GM21423 (cell line): ENCODE measurements at regions not wholly inside any gene's neighbourhood (a gene's known extent, or its start where the extent isn't known, plus 50 kb on each side); places are given as distances from the start of the nearest gene placed in this dataset.

Experiments used
- ATAC-seq: cut with Tn5 transposase; IDR thresholded peaks from one replicate; pipeline ENCODE4 v1.9.1; 2021; ENCODE audit warnings: mild to moderate bottlenecking, moderate library complexity; ENCODE audit not compliant: unreplicated experiment

DNA sequence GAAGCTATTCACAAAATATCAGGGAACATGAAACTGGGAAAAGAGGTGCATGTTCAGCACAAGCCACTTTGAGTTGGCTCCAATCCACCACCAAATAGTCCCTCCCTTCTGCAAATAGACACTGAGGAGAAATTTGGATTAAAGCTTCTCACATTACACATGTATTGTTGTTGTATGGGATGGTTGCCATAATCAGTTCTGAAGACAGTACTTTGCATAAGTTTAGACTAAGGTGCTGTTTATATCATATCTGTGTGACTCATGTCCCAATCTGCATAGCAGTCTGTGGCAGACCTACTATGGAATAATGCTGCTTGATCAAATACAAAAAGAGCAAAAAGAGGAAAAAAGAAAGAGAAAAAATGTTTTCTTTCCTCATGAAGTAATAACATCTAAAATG lies 376.7 kb upstream of the DDI1 start:
- no peak for ATAC-seq

DNA sequence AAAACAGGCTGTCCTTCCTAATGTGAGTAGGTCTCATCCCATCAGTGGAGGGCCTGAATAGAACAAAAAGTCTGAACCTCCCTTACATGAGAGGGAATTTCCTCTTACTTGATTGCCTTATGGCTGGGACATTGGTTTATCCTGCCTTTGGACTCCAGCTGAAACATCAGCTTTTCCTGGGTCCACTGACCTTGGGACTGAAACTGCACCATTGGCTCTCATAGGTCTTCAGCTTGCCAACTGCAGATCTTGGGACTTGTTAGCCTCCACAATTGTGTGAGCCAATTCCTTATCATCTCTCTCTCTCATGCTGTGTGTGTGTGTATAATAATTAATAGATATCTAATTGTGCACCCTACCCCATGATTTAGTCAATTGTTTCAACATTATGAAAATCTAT lies 375.3 kb upstream of the DDI1 start:
- no peak for ATAC-seq

DNA sequence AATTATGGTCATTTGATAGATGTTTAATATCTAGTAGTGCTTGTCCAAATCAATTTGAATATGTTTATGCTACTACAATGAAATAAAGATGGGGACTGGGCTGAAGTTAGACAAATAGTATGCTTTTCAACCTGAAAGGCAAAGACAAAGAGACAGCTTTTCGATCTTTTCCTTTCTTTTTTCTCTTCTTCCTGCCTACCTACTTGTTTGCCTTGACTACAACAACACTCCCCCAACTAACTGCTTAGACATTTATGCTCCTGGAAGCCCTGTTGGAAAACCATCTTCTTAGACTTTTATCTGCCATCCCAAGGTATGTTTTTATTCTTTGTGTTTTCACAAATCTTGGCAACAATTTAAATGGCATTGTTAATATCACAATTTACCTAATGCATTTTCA lies 374.4 kb upstream of the DDI1 start:
- no peak for ATAC-seq

DNA sequence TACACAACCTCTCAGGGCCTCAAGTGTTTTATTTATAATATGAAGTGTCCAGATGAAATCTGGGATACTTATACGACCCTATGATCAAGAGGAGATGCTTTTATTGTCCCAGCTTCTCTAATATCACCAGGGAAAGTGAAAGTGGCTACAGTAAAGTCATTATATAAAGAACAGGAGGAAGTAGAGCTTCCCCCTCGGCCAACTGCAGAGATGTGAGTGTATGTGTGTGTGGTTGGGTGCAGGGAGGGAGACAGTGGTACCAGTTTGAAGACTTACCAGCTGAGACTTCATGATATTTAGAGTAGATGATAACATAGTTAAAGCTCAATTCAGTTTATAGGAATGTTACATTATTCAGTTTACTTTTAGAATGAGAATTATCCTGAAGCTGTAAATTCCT lies 373.6 kb upstream of the DDI1 start:
- ATAC-seq = no peak

DNA sequence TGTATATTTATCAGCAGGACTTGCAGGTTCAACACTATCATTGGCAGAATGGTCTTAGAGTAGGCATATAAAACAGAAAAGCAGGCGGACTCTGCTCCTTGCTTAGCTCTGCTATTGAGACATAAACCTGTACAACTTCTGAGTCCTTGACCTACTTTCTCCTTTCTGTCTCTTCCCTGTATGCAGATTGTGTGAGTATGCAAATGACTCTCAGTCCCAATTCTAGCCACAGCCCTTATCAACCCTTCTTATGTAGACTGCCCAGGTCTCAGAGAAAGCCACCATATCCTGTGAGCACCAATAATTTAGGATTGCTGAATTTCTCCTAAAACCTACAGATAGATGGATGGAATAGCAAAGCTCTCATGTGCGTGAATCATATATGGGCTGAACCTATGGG lies 367.6 kb upstream of the DDI1 start:
- ATAC-seq = no peak

DNA sequence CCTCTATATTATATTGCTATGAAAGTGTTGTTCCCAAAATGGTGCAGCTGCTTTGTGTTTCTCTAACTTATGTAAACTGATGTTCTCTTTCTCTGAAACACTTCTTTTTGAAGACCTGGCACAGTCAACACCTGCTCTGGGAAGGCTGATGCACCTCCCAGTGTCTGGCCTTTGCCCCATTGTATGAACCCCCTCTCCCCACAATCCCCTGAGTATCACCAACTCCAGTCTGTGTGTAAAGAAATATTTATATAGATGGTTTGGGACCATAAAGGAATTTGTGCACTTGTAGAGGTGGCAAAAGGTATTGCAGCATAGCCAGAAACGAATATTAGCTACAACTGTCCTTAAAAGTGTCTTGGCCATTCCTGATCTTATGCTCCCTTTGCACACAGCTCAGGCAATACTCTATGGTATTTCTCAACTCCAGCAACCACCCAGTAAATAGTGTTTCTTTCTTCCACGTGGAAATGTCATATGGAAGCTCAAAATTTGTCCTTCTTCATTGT lies 365.2 kb upstream of the DDI1 start:
- ATAC-seq = no peak

DNA sequence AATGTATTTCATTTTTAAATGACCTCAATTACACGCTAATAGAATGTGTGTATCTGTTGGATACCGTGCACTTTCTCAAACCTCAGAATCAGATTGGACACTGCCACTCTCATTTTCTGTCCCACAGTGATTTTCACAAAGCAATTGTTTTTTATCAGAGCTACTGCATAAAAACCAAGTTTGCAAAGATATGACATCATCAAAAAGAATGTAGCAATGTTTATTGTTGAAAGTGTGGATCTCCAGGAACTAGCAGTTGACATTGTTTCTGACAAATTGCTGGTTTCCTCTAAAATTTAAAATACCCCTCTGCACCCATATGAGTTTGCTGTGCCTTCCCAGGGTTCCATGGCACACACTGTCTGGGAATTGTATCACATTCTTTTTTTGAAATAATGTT lies 362.7 kb upstream of the DDI1 start:
- ATAC-seq = no peak

DNA sequence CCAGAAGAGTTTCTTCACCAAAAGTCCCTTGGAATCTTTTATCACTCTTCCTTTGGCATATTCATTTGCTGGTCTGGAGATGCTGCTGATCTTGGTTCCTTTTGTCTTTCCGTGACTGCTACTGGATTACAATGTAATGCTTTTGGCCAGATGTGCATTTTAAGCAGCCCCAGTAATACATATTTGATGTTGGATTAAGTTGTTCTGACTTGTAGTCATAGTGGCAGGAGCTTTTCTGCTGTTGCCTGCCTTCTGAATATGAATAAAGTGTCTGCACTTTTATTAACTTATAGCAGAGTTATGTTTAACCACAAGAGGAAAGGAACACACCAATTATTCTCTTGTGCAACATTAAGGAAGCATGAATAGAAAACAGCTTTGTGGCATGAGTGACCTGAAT lies 360.0 kb upstream of the DDI1 start:
- no peak for ATAC-seq

DNA sequence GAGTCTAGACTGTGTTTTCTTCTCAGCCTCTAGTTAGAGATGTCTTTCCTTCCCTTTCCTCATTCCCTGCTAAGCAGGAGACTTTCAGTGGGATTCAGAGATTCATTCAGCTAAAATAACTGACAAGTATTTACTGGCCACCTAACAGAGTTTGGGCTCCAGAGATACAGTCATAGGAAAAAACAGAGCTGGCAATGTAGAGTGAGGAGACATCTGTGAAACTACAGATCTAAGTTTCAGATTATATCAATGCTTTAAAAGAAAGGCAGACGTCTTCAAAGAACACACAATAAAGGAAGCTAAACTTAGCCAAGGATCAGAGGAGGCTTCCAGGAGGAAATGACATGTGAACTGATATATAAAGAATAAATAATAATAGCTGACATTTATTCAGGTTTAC lies 355.6 kb upstream of the DDI1 start:
- no peak for ATAC-seq

DNA sequence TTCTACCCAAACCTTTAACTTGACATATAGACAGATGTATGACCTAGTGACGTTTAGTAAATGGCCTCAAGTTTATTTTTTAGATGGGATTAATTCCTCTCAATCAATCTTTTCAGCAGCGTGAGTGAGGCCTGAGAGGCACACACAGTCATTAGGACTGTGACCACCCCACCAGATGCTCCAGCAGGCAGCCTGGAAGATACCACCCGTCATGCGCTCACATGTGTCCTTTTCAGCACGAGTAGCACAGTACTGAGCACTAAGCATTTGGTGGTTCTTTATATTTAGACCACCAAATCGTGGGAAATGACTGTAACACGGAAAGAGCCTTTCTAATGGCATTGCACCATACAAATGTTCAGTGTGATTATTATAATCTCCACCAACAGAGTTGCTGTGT lies 354.6 kb upstream of the DDI1 start:
- peak; percentile 8 for ATAC-seq

DNA sequence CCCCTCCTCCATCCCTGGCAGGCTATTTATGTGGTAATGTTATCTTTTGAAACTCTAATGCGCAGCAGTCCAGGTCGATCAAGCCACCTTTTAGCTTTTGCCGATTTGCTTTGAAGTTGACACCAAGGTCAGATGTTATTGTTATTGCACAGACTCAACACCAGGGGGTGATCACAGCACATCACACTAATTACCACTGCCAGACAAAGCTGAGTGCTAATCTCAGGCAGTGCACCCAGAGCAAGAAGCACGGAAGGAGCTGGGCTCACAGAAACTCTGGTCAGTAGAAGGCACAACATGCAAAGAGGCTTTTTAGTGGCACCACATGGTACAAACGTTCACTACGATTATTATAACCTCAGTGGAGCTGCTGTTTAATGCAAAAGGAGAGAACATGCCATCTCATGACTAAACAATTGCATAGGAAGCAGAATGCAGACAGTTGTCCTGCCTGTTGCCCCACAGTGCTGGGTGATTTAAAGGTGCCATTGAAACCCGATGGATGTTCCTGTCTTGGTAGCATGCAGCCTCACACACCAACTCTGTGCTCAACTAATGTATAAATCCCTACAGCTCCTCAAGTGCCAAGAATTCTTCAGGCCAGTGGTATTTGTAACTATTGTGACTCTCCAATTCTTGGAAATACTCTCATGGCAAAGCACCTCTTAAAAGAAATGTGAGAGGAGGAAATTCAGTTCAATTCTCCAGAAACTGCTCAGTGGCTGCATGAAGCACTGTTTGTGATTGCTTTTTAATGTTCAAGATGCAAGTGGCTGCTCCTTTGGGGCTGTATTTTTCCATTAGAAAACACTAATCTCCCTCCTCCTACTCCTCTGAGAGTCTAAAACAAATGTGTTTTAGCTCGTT lies 353.9 kb upstream of the DDI1 start:
- peak; percentile 92 for ATAC-seq

DNA sequence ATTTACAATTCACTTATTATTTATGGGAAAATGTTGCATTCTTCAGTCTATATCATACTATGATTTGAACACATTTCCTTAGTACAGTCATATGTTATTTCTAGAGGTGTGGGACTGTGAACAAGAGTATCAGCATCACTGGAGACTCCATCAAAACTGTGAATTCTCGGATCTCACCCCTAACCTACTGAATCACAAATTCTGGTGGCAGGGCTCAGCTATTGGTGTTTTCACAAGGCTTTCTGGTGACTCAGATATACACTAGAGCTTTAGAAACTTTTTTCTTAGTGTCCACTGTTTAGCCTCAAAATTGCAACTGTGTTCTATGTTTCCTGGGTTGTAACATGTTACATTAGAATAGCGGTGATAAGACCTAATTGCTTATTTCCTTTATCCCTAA lies 352.9 kb upstream of the DDI1 start:
- ATAC-seq = no peak

DNA sequence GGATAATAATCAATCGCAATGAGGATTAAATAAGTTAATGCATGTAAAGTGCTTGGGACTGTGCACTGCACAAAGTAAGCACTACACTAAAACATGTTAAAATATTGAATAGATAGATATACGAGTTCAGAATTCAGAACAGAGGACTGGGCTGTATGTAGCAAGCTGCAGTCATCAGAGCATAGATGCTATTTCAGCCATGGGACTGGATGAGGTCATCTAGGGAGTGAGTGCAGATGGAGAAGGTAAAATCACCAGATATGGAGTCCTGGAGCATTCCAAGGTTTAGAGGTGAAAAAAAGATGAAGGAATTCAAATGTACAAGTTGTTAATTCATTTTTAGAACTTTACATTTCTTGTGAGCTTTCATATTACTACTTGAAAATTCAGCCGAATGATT lies 347.5 kb upstream of the DDI1 start:
- no peak for ATAC-seq

DNA sequence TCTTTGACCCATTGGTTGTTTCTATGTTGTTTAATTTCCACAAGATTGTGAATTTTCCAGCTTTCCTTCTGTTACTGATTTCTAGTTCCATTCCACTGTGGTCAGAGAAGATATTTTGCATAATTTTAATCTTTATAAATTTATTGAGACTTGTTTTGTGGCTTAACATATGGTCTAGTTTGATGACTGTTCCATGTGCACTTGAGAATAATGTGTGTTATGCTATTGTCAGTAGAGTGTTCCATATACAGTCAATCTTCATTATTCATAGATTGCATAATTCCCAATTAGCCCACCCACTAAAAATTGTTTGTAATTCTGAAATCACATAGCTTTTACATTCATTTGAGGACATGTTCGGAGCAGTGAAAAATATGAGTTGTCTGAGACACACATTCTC lies 346.1 kb upstream of the DDI1 start:
- no peak for ATAC-seq

DNA sequence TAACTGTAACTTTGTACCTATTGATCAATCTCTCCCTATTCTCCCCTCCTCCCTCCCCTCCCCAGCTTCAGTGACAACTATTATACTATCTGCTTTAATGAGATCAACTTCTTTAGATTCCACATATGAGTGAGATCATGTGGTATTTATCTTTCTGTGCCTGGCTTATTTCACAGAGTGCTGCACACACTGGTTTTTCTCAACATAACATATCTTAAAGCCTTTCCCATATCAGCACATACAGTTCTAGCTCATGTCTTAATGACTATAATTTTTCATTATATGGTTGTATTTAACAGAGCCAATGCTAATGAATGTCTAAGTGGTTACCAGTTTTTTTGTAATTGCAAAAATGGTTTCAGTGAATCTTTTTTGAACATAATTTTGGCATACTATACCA lies 340.3 kb upstream of the DDI1 start:
- no peak for ATAC-seq

DNA sequence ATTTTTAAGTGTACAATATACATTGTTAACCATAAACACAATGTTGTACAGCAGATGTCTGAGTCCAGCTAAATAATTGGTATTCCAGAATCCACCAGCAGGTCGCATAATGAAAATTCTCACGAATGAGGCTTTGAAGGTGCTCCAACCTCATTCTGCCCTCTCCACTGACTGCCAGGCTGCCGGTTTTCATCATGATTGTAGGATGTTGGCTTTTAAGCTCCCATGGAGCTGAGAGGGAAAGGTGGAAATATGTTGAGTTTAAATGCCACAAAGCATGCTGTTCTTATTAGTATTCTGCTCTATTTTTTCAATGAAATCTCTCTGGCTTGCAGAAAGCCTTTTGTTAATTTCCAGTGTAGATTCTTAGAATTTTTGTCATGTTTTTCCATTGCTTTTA lies 337.2 kb upstream of the DDI1 start:
- ATAC-seq = no peak

DNA sequence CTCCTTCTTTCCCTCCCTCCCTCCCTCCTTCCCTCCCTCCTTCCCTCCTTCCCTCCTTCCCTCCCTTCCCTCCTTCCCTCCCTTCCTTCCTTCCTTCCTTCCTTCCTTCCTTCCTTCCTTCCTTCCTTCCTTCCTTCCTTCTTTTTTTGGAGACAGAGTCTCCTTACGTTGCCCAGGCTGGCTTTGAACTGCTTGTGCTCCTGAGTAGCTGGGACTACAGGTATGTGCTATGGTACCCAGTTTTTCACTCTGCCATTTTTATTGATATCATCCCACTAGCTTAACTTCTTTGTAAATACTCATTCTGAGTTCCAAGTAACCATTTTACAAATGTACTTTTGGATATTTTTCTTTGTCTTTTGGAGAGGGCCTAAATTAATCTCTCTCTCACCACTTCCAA lies 336.8 kb upstream of the DDI1 start:
- no peak for ATAC-seq

DNA sequence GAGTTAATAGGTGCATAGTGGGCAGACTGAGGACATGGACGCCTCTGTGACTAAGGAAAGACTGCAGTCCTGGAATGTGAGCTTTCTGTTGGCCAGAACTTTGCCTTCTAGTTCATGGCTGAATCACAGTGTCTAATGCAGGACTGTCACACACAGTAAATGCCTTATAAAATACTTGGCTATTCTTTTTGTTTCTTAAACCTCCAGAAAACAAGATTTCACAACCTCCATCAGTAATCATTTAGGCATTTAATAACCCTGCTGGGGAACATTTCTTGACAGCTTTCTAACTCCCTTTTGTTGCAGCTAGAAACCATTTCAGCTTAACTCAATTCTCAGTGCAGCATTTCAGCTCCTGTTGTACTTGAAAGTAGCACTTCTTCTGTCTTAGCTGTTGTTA lies 335.8 kb upstream of the DDI1 start:
- ATAC-seq = no peak

DNA sequence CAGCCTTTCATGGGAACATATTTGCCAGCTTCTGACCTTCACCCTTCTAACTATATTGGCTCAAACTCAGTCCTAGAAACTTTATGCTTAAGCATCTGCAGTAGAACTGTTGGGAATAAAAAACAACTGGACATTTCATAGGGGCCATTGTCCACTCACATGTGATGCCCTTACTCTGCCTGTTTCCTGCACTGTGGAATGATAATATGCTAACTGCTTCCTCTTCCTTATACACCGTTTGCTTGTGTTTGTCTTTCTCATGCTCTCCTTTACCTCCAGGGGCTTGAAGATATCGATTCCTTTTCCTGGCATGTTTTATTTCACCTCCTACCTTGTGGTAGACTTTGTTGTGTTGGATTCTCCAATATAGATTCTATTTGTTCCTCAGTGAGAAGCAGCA lies 333.0 kb upstream of the DDI1 start:
- ATAC-seq = no peak

DNA sequence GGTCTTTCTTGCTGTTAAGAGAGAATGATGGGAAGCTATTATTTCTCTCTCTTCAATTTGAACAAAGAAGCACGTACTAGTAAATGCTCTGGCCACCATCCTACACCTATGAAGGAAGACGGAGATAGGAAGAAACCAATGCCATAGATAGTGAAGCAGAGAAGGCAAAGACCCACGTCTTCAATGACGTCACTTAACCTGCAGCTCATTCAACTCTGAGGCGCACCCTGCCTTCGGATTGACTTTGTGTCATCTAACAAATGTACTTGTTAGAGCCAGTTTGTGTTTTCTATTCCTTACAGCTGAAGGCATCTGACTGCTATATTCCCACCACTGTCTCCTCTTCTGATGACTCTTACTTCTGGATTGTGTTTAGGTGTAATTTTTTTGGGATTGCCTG lies 332.5 kb upstream of the DDI1 start:
- ATAC-seq = no peak

DNA sequence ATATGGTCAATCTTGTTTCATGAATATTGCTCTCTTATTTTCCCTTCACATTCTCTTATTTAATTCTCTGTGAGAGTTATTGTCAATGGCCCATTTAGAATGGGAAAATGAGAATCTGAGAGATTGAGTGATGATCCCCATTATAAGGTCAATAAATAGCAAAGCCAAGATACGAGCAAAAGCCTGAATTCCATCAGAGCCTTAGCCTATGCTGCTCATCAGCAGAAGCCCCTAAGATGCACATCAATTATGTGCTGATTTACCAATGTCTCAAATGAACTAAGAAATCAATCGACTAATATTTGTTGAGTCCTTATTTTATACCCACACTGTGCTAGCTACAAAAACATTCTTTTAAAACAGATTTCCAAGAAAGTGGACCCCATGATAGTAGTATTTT lies 330.8 kb upstream of the DDI1 start:
- no peak for ATAC-seq

DNA sequence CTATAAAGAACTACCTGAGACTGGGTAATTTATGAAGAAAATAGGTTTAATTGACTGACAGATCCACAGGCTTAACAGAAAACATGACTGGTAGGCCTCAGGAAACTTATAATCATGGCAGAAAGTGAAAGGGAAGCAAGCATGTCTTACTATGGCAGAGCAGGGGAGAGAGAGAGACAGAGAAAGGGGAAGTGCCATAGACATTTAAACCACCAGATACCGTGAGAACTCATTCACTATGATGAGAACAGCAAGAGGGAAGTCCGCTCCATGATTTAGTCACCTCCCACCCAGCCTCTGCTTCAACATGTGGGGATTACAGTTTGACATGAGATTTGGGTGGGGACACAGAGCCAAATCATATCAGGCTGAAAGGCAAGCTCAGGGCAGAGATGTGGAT lies 327.1 kb upstream of the DDI1 start:
- no peak for ATAC-seq

DNA sequence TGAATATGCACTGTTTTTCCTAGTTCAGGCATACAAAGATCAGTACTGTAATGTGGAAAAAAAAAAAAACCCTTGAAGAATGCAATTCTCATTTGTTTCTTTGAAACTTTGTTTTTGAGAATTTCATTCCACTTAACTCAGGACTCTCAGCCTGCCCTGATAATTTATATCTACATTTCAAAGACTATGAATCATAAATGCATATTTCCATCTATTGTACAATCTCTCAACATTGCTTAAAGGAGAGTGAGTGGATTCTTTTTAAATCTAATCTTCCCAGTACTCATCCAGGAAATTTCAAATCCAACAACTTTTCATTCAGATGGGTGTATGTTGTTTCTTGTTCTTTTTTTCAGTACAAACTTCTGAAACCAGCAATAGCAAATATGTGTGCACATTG lies 322.2 kb upstream of the DDI1 start:
- no peak for ATAC-seq
